DMS53 treated with DMSO at 0.1 percent for 48 hours (cell line): ENCODE measurements at regions not wholly inside any gene's neighbourhood (a gene's known extent, or its start where the extent isn't known, plus 50 kb on each side); places are given as distances from the start of the nearest gene placed in this dataset.
A peak's percentile ranks its signal among the peaks of the same experiment; 100 is the strongest.

Experiments
- DNase-seq: peaks from one replicate; lab custom pipeline; 2025; ENCODE audit not compliant: unreplicated experiment; lab: John Stamatoyannopoulos, UW

DNA sequence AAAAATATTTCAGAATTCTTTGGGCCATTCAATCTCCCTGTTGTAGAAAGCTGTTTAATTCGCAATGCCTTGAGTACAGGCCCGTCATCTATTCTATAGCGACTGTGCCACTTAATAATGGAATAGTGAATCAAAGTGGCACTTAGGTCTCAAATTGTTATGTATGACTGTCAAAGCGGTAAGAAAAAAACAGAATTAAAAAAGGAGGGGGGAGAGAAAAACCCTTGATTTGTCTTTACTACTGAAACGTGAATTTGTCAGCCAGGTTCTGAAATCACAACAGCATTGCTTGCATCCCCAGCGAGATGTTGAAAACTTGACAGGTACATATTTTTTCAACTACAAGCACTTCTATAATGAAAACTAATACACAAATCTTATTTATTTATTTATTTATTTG, 320.9 kb downstream of the TFEC start:
- no peak for DNase-seq

DNA sequence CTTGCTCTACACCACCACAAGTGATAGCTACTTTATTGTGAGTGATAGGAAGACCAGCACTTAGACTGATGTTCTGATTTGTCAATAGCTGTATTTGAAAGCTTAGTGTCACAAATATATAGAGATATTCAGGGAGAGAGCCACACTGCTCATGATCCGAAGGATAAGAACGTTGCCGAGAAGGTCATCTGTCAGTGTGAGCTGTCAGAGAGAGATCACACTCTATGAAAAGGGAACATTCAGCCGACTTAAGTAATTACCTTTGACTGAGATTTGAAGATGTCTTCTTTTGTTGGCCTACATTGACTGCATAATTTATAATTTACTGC, 322.6 kb downstream of the TFEC start:
- no peak for DNase-seq

DNA sequence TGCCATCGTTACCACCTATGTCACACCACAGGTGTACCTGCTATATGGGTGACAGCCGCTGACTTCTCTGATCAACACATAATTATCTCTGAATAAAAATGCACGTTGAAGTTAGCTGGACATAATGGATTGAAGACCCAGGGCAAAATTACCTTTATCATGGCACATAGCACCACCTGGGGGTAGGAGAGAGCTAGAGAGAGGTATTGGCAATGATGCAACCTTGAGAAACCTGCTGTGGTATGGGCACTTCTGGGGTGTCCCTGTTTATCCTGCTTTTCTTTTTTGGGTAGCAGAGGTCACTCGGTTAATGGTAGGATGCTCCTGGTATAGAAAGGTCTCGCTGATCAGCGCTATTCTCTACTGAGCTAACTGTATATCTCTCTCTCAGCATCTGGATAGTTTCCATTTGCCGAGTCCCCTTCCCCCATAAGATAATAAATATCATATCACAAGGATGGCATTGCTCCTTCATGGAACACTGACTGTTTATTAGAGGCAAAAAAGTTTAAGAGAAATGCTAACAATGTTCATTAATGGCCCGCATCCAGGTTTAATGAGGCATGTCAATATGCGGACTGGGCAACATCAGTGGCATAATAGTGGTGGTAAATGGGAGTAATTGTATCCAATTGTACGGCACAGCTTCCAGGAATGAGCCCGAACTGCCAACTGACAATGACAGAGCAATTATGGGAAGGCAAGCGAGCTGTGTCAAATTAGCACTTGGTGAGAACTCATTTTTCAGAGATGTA, 323.1 kb downstream of the TFEC start:
- DNase-seq: peak; percentile 68

GRCh38 chr7:115704884-115705283, 325.7 kb downstream of the TFEC start:
- DNase-seq: no peak

DNA sequence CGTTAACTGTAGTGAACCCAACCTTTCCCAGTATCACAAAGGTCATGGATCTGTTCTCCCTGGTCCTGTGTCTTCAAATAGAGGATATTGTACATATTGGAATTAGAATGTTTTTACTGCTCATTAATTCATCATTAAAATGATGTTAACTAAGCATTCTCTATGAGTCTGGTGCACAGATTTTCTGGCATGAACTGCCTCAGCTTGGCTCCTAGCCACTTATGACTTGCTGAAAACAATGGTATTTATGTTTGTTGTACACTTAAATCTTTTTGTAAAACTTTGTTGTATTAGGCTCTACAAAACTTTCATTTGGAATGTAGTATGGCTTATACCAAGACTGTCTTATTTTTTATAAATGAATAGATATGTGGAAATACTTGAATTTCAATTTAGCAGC, 329.4 kb downstream of the TFEC start:
- no peak for DNase-seq

DNA sequence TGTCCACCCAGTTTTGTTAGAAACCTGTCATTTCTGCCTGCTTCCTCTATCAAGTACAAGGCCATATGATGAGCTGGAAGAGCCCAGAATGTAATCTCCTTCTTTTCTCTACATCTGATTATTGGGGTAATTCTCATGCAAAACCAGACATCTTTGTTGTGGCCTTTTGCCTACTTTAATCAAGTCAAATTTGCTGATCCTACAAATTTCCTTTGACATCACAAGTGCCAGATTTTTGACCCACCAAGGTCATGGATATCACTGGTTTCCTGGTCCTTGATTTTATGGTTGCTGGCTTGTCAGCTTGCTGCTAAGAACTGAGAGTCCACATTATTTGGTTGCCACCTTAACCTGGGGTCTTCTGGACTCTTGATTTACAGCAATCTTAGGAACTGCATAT, 336.1 kb downstream of the TFEC start:
- no peak for DNase-seq

DNA sequence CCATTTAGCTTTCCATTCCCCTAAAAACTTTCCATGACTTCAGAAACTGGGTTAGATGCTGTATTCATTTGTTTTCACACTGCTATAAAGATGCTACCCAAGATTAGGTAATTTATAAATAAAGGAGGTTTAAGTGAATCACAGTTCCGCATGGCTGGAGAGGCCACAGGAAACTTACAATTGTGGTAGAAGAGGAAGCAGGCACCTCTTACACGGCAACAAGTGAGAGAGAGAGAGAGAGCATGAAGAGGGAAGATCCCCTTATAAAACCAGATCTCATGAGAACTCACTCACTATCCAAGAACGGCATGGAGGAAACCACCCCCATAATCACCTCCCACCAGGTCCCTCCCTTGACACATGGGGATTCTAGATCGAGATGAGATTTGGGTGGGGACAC, 336.8 kb downstream of the TFEC start:
- no peak for DNase-seq

DNA sequence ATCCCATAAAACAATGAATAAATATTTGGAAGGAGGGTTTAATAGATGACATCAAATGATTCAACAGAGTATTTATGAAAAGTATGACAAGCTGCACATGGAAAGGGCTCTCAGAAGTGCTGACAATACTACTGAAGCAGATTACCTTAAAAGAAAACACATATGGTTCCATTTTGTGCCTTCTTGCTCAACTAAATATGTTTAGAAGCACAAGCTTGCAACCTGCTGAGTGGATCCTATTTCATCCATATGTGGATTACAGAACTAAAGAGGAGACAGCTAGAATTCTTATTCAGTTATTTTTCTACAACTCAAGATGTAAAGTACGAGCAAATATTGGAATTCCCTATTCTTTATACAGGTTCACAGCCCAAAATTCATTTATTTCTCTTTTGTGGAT, 340.6 kb downstream of the TFEC start:
- no peak for DNase-seq

DNA sequence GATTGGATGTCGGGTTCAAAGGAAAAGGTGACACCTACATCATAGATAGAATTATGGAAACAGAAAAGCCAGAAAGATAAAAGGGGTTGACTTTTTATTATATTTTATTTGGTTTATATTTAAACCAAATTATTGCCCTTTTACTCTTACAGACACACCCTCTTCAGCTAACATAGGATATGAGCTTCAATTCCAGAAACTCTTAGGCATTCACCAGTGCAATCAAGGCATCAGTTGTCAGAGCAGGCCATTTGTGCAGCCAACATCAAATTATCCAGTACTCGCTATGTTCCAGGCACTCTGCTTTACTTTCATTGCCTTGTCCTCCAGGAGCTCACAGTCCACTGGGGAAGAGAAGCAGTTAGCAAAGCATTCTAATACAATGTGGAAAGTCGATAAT, 347.5 kb downstream of the TFEC start:
- no peak for DNase-seq

DNA sequence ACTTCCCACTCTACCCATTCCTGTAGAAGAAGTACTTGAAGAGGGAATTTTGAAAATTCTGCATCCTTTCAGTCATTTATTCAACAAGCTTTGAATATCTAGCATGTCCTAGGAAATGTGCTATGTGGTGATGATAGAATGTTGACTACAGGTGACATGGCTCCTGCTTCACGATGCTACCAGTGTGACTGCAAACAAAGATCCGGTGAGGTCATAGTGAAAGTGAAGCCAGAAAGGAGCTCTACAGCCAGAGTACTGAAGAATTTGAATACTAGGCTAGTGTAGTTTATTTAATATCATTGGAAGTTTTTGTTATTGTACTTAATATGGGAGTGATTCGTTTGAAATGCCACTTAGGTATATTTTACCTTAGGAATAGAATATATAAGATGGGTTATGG, 348.1 kb downstream of the TFEC start:
- DNase-seq: peak; percentile 58

- DNase-seq: no peak
Observed at GRCh38 chr7:115680921-115681320, 349.6 kb downstream of the TFEC start.

GRCh38 chr7:115679976-115680375, 350.6 kb downstream of the TFEC start:
- peak; percentile 78 for DNase-seq

- DNase-seq: no peak
Observed at GRCh38 chr7:115679423-115679822, 351.1 kb downstream of the TFEC start.

- peak; percentile 35 for DNase-seq
Observed at GRCh38 chr7:115678086-115678982, 352.2 kb downstream of the TFEC start.

DNA sequence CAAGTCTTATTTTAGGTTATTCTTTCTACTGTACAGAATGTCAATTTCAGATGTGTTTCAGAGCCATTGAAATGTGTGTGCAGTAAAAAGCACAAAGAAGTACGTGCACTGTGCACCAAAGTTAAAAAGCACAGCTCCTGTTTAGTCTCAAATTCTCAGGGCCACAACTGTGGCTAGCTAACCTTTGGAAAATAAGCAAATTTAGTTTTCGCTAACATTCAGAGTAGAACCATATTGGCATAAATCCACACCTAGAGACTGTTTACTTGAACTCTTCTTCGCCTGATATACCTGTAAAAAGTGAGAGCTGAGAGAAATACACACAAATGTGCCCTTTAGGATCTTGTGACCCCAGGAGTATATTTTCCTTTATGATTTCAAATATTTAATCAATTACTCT, 353.9 kb downstream of the TFEC start:
- no peak for DNase-seq

DNA sequence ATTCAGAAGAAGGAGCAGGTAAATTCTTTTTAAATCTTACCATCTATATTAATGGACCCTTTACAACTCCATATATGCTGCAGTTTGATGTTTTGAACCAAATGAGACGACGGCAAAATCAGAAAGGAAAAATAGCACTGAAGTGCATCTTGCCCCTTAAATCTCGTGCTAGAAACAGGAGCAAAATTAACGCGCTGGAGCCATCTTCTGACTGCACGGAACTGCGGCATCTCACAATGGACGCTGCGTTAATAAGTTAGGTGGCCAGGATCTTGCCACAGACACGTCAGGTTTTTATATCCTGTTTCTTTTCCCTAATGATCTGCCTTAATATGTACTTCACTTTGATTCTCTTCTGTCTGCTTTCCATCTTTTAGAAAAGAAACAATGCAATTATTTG, 354.5 kb downstream of the TFEC start:
- peak; percentile 38 for DNase-seq

DNA sequence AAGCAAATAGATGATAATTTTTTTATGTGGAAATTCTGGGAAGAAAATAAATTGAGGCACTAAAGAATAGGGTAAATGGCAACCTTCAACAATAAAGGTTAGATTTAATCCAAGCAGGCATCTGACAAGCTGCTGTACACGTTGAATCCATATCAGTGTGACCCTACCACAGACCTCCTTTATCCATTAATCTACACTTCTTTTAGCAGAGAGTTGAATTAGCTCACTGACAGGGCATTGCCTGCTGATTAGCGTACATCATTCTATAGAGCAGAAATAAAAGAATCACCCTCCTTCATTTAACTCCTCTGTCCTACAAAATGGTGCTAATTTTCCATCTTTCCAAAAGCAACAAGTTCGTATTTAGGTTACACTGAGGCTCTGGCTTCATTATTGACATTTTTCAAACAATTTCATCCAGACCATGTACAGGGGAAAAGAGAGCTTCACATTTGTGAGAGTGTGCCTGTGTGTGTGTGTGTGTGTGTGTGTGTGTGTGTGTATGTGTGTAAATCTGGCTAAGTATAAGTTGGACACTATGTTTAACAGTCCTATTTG, 356.0 kb downstream of the TFEC start:
- no peak for DNase-seq

- no peak for DNase-seq
Observed at GRCh38 chr7:115672024-115672423, 358.5 kb downstream of the TFEC start.

DNA sequence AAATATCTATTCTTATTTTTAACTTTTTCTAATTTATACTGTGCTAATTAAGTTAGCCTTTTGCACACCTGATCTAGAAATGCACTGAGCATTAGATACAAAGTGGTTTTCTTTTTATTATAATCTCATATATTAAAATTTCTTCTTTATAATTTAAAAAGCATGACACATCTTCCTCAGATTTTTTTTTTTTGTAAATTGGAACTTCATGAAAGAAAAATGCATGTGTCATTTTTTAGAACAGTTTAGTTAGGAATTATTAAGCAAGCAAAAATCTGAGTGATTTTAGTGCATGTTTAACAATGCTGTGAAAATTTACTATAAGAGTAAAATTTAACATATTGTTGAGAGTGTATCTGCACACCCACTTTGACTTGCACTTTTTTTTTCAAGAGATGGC, 367.9 kb downstream of the TFEC start:
- DNase-seq: no peak

GRCh38 chr7:115662120-115662519, 368.4 kb downstream of the TFEC start:
- no peak for DNase-seq

- no peak for DNase-seq
Observed at GRCh38 chr7:115658223-115658622, 372.3 kb downstream of the TFEC start.
